ENCODE measurements at regions not wholly inside any gene's neighbourhood (a gene's known extent, or its start where the extent isn't known, plus 50 kb on each side); places are given as distances from the start of the nearest gene placed in this dataset.

- TF ChIP-seq, protein P1, sequence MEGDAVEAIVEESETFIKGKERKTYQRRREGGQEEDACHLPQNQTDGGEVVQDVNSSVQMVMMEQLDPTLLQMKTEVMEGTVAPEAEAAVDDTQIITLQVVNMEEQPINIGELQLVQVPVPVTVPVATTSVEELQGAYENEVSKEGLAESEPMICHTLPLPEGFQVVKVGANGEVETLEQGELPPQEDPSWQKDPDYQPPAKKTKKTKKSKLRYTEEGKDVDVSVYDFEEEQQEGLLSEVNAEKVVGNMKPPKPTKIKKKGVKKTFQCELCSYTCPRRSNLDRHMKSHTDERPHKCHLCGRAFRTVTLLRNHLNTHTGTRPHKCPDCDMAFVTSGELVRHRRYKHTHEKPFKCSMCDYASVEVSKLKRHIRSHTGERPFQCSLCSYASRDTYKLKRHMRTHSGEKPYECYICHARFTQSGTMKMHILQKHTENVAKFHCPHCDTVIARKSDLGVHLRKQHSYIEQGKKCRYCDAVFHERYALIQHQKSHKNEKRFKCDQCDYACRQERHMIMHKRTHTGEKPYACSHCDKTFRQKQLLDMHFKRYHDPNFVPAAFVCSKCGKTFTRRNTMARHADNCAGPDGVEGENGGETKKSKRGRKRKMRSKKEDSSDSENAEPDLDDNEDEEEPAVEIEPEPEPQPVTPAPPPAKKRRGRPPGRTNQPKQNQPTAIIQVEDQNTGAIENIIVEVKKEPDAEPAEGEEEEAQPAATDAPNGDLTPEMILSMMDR (IDR thresholded peaks at IDR 0.05) = peak; percentile 49
- Histone ChIP-seq H3K4me1 (ENCODE audit: control insufficient read depth in 1 of 2, low read depth in 2 of 2) (no peaks in the 10 kb centered on the region), H3K4me3 (no peak overlapping the region)
These were observed 88.6 kb upstream of the BCL11A start for GRCh38 chr2:60641811-60642788.

DNA sequence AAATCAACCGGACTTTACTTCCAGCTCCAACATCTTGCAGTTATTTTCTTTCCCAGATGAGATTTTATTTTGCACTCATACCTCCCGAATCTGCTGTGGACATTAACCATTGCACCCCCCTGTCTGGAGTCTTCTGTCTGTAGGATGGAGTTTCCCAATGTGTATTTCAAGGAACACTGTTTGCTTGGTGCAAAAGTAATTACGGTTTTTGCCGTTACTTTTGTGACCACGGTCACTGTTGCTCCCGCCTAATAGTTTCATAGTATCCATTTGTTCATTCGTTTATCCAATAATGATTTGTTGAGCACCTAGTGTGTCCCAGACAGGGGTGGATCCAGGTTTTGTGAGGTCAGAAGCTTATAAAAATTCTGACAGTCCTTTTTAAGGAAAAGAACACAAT, 90.3 kb upstream of the BCL11A start:
- TF ChIP-seq, protein P1 (IDR thresholded peaks at IDR 0.05) = no peak
- ATAC-seq (ENCODE audit: insufficient number of reproducible peaks, low FRiP score, low read depth) (no peak), DNase-seq (ENCODE audit: low spot score) (no peak)
- no peaks in the 10 kb centered on the region for H3K36me3 ChIP-seq
- H3K27me3 ChIP-seq (replicated peaks; ENCODE audit: insufficient read depth) = no peaks in the 10 kb centered on the region
- no peaks in the 10 kb centered on the region for H3K9me3 ChIP-seq
- no peak overlapping the region for H3K27ac ChIP-seq
- no peaks in the 10 kb centered on the region for H3K4me1 ChIP-seq (ENCODE audit: control insufficient read depth in 1 of 2, low read depth in 2 of 2)
- no peak overlapping the region for H3K4me3 ChIP-seq

More at GRCh38 chr2:60641811-60642788, 88.6 kb upstream of the BCL11A start:
- Histone ChIP-seq H3K9me3 (no peaks in the 10 kb centered on the region), H3K27me3 (replicated peaks; ENCODE audit: insufficient read depth) (no peaks in the 10 kb centered on the region), H3K36me3 (no peaks in the 10 kb centered on the region), H3K27ac (no peak overlapping the region)
- no peak for DNase-seq (ENCODE audit: low spot score)
- ATAC-seq (ENCODE audit: insufficient number of reproducible peaks, low FRiP score, low read depth) = no peak

DNA sequence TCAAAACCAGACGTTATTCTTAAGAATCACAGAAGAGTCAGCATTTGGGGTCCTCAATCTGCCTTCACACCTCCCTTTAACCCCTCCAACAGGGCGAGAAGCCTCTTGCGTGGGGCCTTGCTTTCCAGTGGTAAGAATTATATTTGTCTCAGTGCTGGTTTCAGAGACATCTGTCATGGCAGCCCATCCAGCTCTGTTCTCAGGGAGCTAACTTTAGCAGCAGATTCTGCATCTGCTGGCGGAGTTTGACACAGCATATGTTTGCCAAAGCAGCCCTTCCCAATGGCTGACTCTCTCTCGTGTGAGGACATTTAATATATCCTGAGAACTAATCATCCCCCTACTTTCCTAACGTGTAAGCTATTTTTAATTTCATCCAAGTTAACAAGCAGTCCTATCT, 91.5 kb upstream of the BCL11A start:
- Histone ChIP-seq H3K4me1 (ENCODE audit: control insufficient read depth in 1 of 2, low read depth in 2 of 2) (no peaks in the 10 kb centered on the region), H3K27me3 (replicated peaks; ENCODE audit: insufficient read depth) (no peaks in the 10 kb centered on the region), H3K27ac (no peak overlapping the region), H3K4me3 (no peak overlapping the region), H3K36me3 (no peaks in the 10 kb centered on the region), H3K9me3 (no peaks in the 10 kb centered on the region)
- ATAC-seq (ENCODE audit: insufficient number of reproducible peaks, low FRiP score, low read depth) (no peak), DNase-seq (ENCODE audit: low spot score) (no peak)
- TF ChIP-seq, protein P1 (IDR thresholded peaks at IDR 0.05) = no peak

DNA sequence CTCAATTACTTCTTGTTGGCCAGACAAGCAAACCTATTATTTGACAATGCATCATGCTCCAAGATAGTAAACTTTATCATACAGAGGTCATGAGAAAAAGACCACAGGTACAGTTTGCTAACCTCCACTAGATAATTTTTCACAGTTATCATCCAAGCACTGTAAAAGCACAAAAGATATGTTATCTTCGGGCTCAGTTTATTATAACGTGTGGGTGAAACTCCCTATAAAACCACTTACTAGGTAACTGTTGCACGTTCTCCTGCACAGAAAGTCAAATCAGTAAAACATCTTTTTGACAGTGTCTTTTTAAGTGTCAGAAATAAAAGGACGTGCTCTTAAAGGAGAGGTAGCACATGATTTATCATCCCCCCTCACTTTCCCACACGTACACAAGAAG, 94.7 kb upstream of the BCL11A start:
- Histone ChIP-seq H3K9me3 (no peaks in the 10 kb centered on the region), H3K27me3 (replicated peaks; ENCODE audit: insufficient read depth) (no peaks in the 10 kb centered on the region), H3K27ac (no peak overlapping the region), H3K4me3 (no peak overlapping the region), H3K36me3 (no peaks in the 10 kb centered on the region), H3K4me1 (ENCODE audit: control insufficient read depth in 1 of 2, low read depth in 2 of 2) (no peaks in the 10 kb centered on the region)
- DNase-seq (ENCODE audit: low spot score) (no peak), ATAC-seq (ENCODE audit: insufficient number of reproducible peaks, low FRiP score, low read depth) (no peak)
- TF ChIP-seq, protein P1 (IDR thresholded peaks at IDR 0.05) = no peak

DNA sequence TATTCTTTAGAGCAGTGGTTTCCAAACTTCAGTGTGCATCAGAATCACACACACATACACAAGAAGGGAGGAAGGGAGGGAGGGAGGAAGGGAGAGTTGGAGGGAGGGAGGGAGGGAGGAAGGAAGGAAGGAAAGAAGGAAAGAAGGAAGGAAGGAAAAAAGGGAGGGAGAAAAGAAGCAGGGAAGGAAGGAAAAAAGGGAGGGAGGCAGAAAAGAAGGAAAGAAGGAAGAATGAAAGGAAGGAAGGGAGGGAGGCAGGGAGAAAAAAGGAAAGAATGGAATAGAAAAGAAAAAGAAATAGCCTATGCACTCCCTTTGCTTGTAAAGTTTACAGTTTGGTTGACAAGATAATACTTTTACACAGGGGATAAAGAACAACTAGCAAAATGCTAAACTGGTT, 96.3 kb upstream of the BCL11A start:
- no peak for DNase-seq (ENCODE audit: low spot score)
- H3K4me1 ChIP-seq (ENCODE audit: control insufficient read depth in 1 of 2, low read depth in 2 of 2) = no peaks in the 10 kb centered on the region
- no peaks in the 10 kb centered on the region for H3K36me3 ChIP-seq
- no peaks in the 10 kb centered on the region for H3K27me3 ChIP-seq (replicated peaks; ENCODE audit: insufficient read depth)
- no peak overlapping the region for H3K27ac ChIP-seq
- TF ChIP-seq, protein P1 (IDR thresholded peaks at IDR 0.05) = no peak
- no peak overlapping the region for H3K4me3 ChIP-seq
- H3K9me3 ChIP-seq = no peaks in the 10 kb centered on the region
- no peak for ATAC-seq (ENCODE audit: insufficient number of reproducible peaks, low FRiP score, low read depth)

All from thoracic aorta (tissue), 2 donors.